K562 (cell line): ENCODE measurements at regions not wholly inside any gene's neighbourhood (a gene's known extent, or its start where the extent isn't known, plus 50 kb on each side); places are given as distances from the start of the nearest gene placed in this dataset.

Experiments
- BRCA1 ChIP-seq, 2 experiments: fragments of 450-650 bp in 1 of 2; sonication (generic) in 1 of 2; formaldehyde crosslinking in 1 of 2; IDR thresholded peaks; 2 replicates each; pipeline versions ENCODE4 v1.5.0 to v1.6.1; 2017 to 2020; ENCODE audit warnings: mild to moderate bottlenecking in 1 of 2, missing genetic modification reagents in 1 of 2
- FOXK2 ChIP-seq, 2 experiments: fragments of 450-650 bp; IDR thresholded peaks in 1 of 2; conservative IDR thresholded peaks in 1 of 2; 2 replicates each; pipeline ENCODE4 v1.6.1; 2016; ENCODE audit warnings: low read depth in 2 of 2, mild to moderate bottlenecking in 1 of 2
- MAFK ChIP-seq: IDR thresholded peaks from 2 replicates; pipeline ENCODE4 v1.6.1; 2011; ENCODE audit warnings: low read length, improper control_type of control experiment
- MTA2 ChIP-seq: fragments of 450-650 bp; IDR thresholded peaks from 2 replicates; pipeline ENCODE4 v1.6.1; 2016; ENCODE audit warnings: low read depth
- POLR2AphosphoS5 ChIP-seq: IDR thresholded peaks from 2 replicates; pipeline ENCODE4 v1.6.1; 2011; ENCODE audit warnings: mild to moderate bottlenecking, low read depth, low read length, moderate library complexity; ENCODE audit not compliant: control insufficient read depth, insufficient read depth
- POU5F1 ChIP-seq: fragments of 150-350 bp; IDR thresholded peaks from 2 replicates; pipeline ENCODE4 v1.6.1; 2014; ENCODE audit warnings: borderline replicate concordance, low read length, low read depth, mild to moderate bottlenecking; ENCODE audit not compliant: partially characterized antibody
- RAD21 ChIP-seq, 2 experiments: fragments of 250-450 bp in 1 of 2; fragments of 450-650 bp in 1 of 2; sonication (Bioruptor Pico) in 1 of 2; formaldehyde crosslinking in 1 of 2; IDR thresholded peaks in 1 of 2; conservative IDR thresholded peaks in 1 of 2; 2 replicates each; pipeline versions ENCODE4 v1.4.0 to v1.8.0; 2020 to 2022; ENCODE audit warnings: mild to moderate bottlenecking in 2 of 2, moderate library complexity in 1 of 2
- TF ChIP-seq, protein P1 (sequence below): fragments of 450-650 bp; conservative IDR thresholded peaks from 2 replicates; pipeline ENCODE4 v1.6.1; 2016; ENCODE audit warnings: missing genetic modification characterization, low read depth, mild to moderate bottlenecking, control low read depth, missing compliant biosample characterization
- TF ChIP-seq, protein P2 (sequence below): sonication (generic); formaldehyde crosslinking; IDR thresholded peaks from 2 replicates; pipeline ENCODE4 v1.8.1; 2023; ENCODE audit warnings: mild to moderate bottlenecking, missing genetic modification reagents

DNA sequence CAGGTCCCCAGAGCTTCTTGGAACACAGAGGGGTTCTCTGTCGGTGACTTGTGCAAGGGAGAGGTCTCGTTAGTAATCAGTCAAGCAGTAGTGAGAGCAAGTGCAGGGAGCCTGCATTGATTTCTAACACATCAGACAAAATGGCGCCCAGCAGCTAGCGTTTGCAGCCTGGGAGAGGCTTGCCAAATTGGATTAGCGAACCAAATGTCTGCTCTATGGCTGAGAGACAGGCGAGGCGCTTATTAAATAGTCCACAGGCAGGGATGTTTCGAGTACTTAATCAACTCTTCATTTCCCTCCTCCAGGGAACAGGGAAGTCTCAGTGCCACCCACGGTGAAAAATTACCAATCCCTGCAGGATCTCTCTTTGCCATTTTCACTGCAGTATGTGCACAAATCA lies 131.4 kb upstream of the SHB start:
- TF ChIP-seq MTA2 (no peak), FOXK2 (conservative IDR thresholded peaks at IDR 0.05 in 1 of 2, IDR thresholded peaks at IDR 0.05 in 1 of 2; ENCODE audit: low read depth in 2 of 2) (no peak), POLR2AphosphoS5 (no peak), RAD21 (CRISPR knock-in tag; conservative IDR thresholded peaks at IDR 0.05 in 1 of 2, IDR thresholded peaks at IDR 0.05 in 1 of 2) (no peak), MAFK (no peak), POU5F1 (no peak), BRCA1 (IDR thresholded peaks at IDR 0.05) (no peak), BRCA1 (CRISPR knock-in tag; IDR thresholded peaks at IDR 0.05) (no peak)
- TF ChIP-seq, protein P1, sequence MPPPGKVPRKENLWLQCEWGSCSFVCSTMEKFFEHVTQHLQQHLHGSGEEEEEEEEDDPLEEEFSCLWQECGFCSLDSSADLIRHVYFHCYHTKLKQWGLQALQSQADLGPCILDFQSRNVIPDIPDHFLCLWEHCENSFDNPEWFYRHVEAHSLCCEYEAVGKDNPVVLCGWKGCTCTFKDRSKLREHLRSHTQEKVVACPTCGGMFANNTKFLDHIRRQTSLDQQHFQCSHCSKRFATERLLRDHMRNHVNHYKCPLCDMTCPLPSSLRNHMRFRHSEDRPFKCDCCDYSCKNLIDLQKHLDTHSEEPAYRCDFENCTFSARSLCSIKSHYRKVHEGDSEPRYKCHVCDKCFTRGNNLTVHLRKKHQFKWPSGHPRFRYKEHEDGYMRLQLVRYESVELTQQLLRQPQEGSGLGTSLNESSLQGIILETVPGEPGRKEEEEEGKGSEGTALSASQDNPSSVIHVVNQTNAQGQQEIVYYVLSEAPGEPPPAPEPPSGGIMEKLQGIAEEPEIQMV (tag): no peak
- TF ChIP-seq, protein P2, sequence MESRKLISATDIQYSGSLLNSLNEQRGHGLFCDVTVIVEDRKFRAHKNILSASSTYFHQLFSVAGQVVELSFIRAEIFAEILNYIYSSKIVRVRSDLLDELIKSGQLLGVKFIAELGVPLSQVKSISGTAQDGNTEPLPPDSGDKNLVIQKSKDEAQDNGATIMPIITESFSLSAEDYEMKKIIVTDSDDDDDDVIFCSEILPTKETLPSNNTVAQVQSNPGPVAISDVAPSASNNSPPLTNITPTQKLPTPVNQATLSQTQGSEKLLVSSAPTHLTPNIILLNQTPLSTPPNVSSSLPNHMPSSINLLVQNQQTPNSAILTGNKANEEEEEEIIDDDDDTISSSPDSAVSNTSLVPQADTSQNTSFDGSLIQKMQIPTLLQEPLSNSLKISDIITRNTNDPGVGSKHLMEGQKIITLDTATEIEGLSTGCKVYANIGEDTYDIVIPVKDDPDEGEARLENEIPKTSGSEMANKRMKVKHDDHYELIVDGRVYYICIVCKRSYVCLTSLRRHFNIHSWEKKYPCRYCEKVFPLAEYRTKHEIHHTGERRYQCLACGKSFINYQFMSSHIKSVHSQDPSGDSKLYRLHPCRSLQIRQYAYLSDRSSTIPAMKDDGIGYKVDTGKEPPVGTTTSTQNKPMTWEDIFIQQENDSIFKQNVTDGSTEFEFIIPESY (CRISPR knock-in tag): no peak
